ENCODE measurements at regions not wholly inside any gene's neighbourhood (a gene's known extent, or its start where the extent isn't known, plus 50 kb on each side); places are given as distances from the start of the nearest gene placed in this dataset.

- in situ Hi-C loops (cut with MboI; ENCODE audit: low sequenced_read_pairs) = no loop called here
These were observed 210.6 kb upstream of the UMPS start for GRCh38 chr3:124519591-124520194.

GRCh38 chr3:124520970-124521369 lies 209.3 kb upstream of the UMPS start:
- in situ Hi-C loops (cut with MboI; ENCODE audit: low sequenced_read_pairs) = no loop called here

- in situ Hi-C loops (cut with MboI; ENCODE audit: low sequenced_read_pairs) = no loop called here
These were observed 208.1 kb upstream of the UMPS start for GRCh38 chr3:124522082-124522625.

GRCh38 chr3:124526601-124527000 lies 203.7 kb upstream of the UMPS start:
- in situ Hi-C loops (cut with MboI; ENCODE audit: low sequenced_read_pairs) = no loop called here

GRCh38 chr3:124529826-124530571 lies 200.3 kb upstream of the UMPS start:
- in situ Hi-C loops (cut with MboI; ENCODE audit: low sequenced_read_pairs) = no loop called here

GRCh38 chr3:124530916-124531315 lies 199.3 kb upstream of the UMPS start:
- in situ Hi-C loops (cut with MboI; ENCODE audit: low sequenced_read_pairs) = no loop called here

- in situ Hi-C loops (cut with MboI; ENCODE audit: low sequenced_read_pairs) = no loop called here
These were observed 198.2 kb upstream of the UMPS start for GRCh38 chr3:124532071-124532470.

GRCh38 chr3:124535306-124535705 lies 194.9 kb upstream of the UMPS start:
- in situ Hi-C loops (cut with MboI; ENCODE audit: low sequenced_read_pairs) = no loop called here

- in situ Hi-C loops (cut with MboI; ENCODE audit: low sequenced_read_pairs) = no loop called here
These were observed 189.6 kb upstream of the UMPS start for GRCh38 chr3:124540550-124541211.

- in situ Hi-C loops (cut with MboI; ENCODE audit: low sequenced_read_pairs) = no loop called here
These were observed 187.9 kb upstream of the UMPS start for GRCh38 chr3:124542214-124542869.

- in situ Hi-C loops (cut with MboI; ENCODE audit: low sequenced_read_pairs) = no loop called here
These were observed 184.4 kb upstream of the UMPS start for GRCh38 chr3:124545891-124546290.

GRCh38 chr3:124552224-124552623 lies 178.0 kb upstream of the UMPS start:
- in situ Hi-C loops (cut with MboI; ENCODE audit: low sequenced_read_pairs) = no loop called here

GRCh38 chr3:124553178-124553577 lies 177.1 kb upstream of the UMPS start:
- in situ Hi-C loops (cut with MboI; ENCODE audit: low sequenced_read_pairs) = no loop called here

- in situ Hi-C loops (cut with MboI; ENCODE audit: low sequenced_read_pairs) = no loop called here
These were observed 173.6 kb upstream of the UMPS start for GRCh38 chr3:124556636-124557035.

- in situ Hi-C loops (cut with MboI; ENCODE audit: low sequenced_read_pairs) = no loop called here
These were observed 172.6 kb upstream of the UMPS start for GRCh38 chr3:124557433-124558232.

- in situ Hi-C loops (cut with MboI; ENCODE audit: low sequenced_read_pairs) = no loop called here
These were observed 171.0 kb upstream of the UMPS start for GRCh38 chr3:124558991-124559845.

GRCh38 chr3:124559846-124560574 lies 170.2 kb upstream of the UMPS start:
- in situ Hi-C loops (cut with MboI; ENCODE audit: low sequenced_read_pairs) = loop anchor here (10.0 kb wide), 1 partner anchor 125 kb away; no protein-coding TSS in a partner anchor

GRCh38 chr3:124560666-124561215 lies 169.5 kb upstream of the UMPS start:
- in situ Hi-C loops (cut with MboI; ENCODE audit: low sequenced_read_pairs) = loop anchor here (10.0 kb wide), 1 partner anchor 124 kb away; no protein-coding TSS in a partner anchor

All from HL-60/S4 (cell line).